ENCODE measurements at regions not wholly inside any gene's neighbourhood (a gene's known extent, or its start where the extent isn't known, plus 50 kb on each side); places are given as distances from the start of the nearest gene placed in this dataset.
"Not testable (repeated sequence)": the region's sequence is repeated elsewhere in the genome, so short reads cannot be mapped to it uniquely, and the experiment has no call there.

- no peak for DNase-seq
Observed at GRCh38 chr13:21917086-21918015, 246.5 kb downstream of the FGF9 start.

GRCh38 chr13:21920802-21921201 lies 249.9 kb downstream of the FGF9 start:
- not testable (repeated sequence) for DNase-seq

GRCh38 chr13:21924958-21925357 lies 254.1 kb downstream of the FGF9 start:
- no peak for DNase-seq

- no peak for DNase-seq
Observed at GRCh38 chr13:21925720-21926119, 254.8 kb downstream of the FGF9 start.

GRCh38 chr13:21929400-21929799 lies 258.5 kb downstream of the FGF9 start:
- no peak for DNase-seq

GRCh38 chr13:21930536-21930935 lies 259.7 kb downstream of the FGF9 start:
- DNase-seq, result no peak

- no peak for DNase-seq
Observed at GRCh38 chr13:21932578-21932977, 261.7 kb downstream of the FGF9 start.

GRCh38 chr13:21932996-21933395 lies 262.1 kb downstream of the FGF9 start:
- DNase-seq, result no peak

- no peak for DNase-seq
Observed at GRCh38 chr13:21934284-21934683, 263.4 kb downstream of the FGF9 start.

- DNase-seq, result no peak
Observed at GRCh38 chr13:21936674-21937073, 265.8 kb downstream of the FGF9 start.

GRCh38 chr13:21938168-21938567 lies 267.3 kb downstream of the FGF9 start:
- DNase-seq, result no peak

- DNase-seq, result no peak
Observed at GRCh38 chr13:21938636-21939035, 267.8 kb downstream of the FGF9 start.

- DNase-seq, result no peak
Observed at GRCh38 chr13:21942061-21942460, 271.2 kb downstream of the FGF9 start.

GRCh38 chr13:21944610-21945009 lies 273.7 kb downstream of the FGF9 start:
- DNase-seq, result no peak

GRCh38 chr13:21945195-21945594 lies 274.3 kb downstream of the FGF9 start:
- DNase-seq, result no peak

- no peak for DNase-seq
Observed at GRCh38 chr13:21946964-21947363, 276.1 kb downstream of the FGF9 start.

GRCh38 chr13:21948769-21949474 lies 278.0 kb downstream of the FGF9 start:
- DNase-seq, result no peak

- no peak for DNase-seq
Observed at GRCh38 chr13:21949818-21950429, 279.1 kb downstream of the FGF9 start.

- no peak for DNase-seq
Observed at GRCh38 chr13:21956666-21957065, 285.8 kb downstream of the FGF9 start.

GRCh38 chr13:21957833-21958232 lies 287.0 kb downstream of the FGF9 start:
- no peak for DNase-seq

GRCh38 chr13:21960108-21960507 lies 289.2 kb downstream of the FGF9 start:
- no peak for DNase-seq

- DNase-seq, result no peak
Observed at GRCh38 chr13:21964686-21965085, 293.8 kb downstream of the FGF9 start.

GRCh38 chr13:21965095-21965494 lies 294.2 kb downstream of the FGF9 start:
- DNase-seq, result no peak

- DNase-seq, result no peak
Observed at GRCh38 chr13:21966014-21966413, 295.1 kb downstream of the FGF9 start.

All from KG1 (cell line).